ENCODE measurements at regions not wholly inside any gene's neighbourhood (a gene's known extent, or its start where the extent isn't known, plus 50 kb on each side); places are given as distances from the start of the nearest gene placed in this dataset.

- intact Hi-C loops (cut with DNase I): no loop called here
- WGBS, 2 donors: 90 to 91% methylated on average over 1 of the region's 1 CpG
Observed at GRCh38 chr5:40258222-40258621, 421.5 kb upstream of the PTGER4 start.

GRCh38 chr5:40240671-40241070, 439.0 kb upstream of the PTGER4 start:
- DNase-seq (no peak), ATAC-seq (ENCODE audit: low FRiP score) (no peak)
- intact Hi-C loops (cut with DNase I): no loop called here

More at GRCh38 chr5:40258222-40258621, 421.5 kb upstream of the PTGER4 start:
- H3K27me3 ChIP-seq (ENCODE audit: control insufficient read depth in 1 of 2, insufficient read depth in 2 of 2, low read length in 1 of 2): no peaks in the 10 kb centered on the region
- no peak for ATAC-seq (ENCODE audit: low FRiP score)
- H3K9me3 ChIP-seq (ENCODE audit: control insufficient read depth, low read length): no peaks in the 10 kb centered on the region
- DNase-seq: no peak
- H3K27ac ChIP-seq (ENCODE audit: low read depth in 1 of 2, low read length in 2 of 2): no peak overlapping the region
- H3K4me1 ChIP-seq (ENCODE audit: control insufficient read depth in 1 of 2, insufficient read depth in 2 of 2, low read length in 2 of 2): no peaks in the 10 kb centered on the region
- no peak overlapping the region for H3K4me3 ChIP-seq (ENCODE audit: low read length in 2 of 2)
- no peaks in the 10 kb centered on the region for H3K36me3 ChIP-seq (ENCODE audit: control insufficient read depth in 1 of 2, insufficient read depth in 2 of 2, low read length in 1 of 2)

GRCh38 chr5:40240111-40240510, 439.6 kb upstream of the PTGER4 start:
- Histone ChIP-seq H3K27ac (ENCODE audit: low read depth in 1 of 2, low read length in 2 of 2) (no peak overlapping the region), H3K27me3 (ENCODE audit: control insufficient read depth in 1 of 2, insufficient read depth in 2 of 2, low read length in 1 of 2) (no peaks in the 10 kb centered on the region), H3K9me3 (ENCODE audit: control insufficient read depth, low read length) (peaks cover 1% of the 10 kb centered on the region), H3K4me3 (ENCODE audit: low read length in 2 of 2) (no peak overlapping the region), H3K4me1 (ENCODE audit: control insufficient read depth in 1 of 2, insufficient read depth in 2 of 2, low read length in 2 of 2) (no peaks in the 10 kb centered on the region), H3K36me3 (ENCODE audit: control insufficient read depth in 1 of 2, insufficient read depth in 2 of 2, low read length in 1 of 2) (no peaks in the 10 kb centered on the region)
- 54 to 59% methylated on average over 1 of the region's 1 CpG for WGBS, 2 donors
- DNase-seq (no peak), ATAC-seq (ENCODE audit: low FRiP score) (no peak)
- intact Hi-C loops (cut with DNase I): no loop called here

More at GRCh38 chr5:40240671-40241070, 439.0 kb upstream of the PTGER4 start:
- H3K4me3 ChIP-seq (ENCODE audit: low read length in 2 of 2): no peak overlapping the region
- no peaks in the 10 kb centered on the region for H3K4me1 ChIP-seq (ENCODE audit: control insufficient read depth in 1 of 2, insufficient read depth in 2 of 2, low read length in 2 of 2)
- H3K27me3 ChIP-seq (ENCODE audit: control insufficient read depth in 1 of 2, insufficient read depth in 2 of 2, low read length in 1 of 2): no peaks in the 10 kb centered on the region
- H3K36me3 ChIP-seq (ENCODE audit: control insufficient read depth in 1 of 2, insufficient read depth in 2 of 2, low read length in 1 of 2): no peaks in the 10 kb centered on the region
- H3K27ac ChIP-seq (ENCODE audit: low read depth in 1 of 2, low read length in 2 of 2): no peak overlapping the region
- peaks cover 1% of the 10 kb centered on the region for H3K9me3 ChIP-seq (ENCODE audit: control insufficient read depth, low read length)

- H3K9me3 ChIP-seq (ENCODE audit: control insufficient read depth, low read length): peaks cover 1% of the 10 kb centered on the region
- no peak for DNase-seq
- no peak for ATAC-seq (ENCODE audit: low FRiP score)
- 58 to 68% methylated on average over 5 of the region's 5 CpGs for WGBS, 2 donors
- H3K27me3 ChIP-seq (ENCODE audit: control insufficient read depth in 1 of 2, insufficient read depth in 2 of 2, low read length in 1 of 2): no peaks in the 10 kb centered on the region
- intact Hi-C loops (cut with DNase I): no loop called here
- no peak overlapping the region for H3K27ac ChIP-seq (ENCODE audit: low read depth in 1 of 2, low read length in 2 of 2)
- no peak overlapping the region for H3K4me3 ChIP-seq (ENCODE audit: low read length in 2 of 2)
- no peaks in the 10 kb centered on the region for H3K4me1 ChIP-seq (ENCODE audit: control insufficient read depth in 1 of 2, insufficient read depth in 2 of 2, low read length in 2 of 2)
- H3K36me3 ChIP-seq (ENCODE audit: control insufficient read depth in 1 of 2, insufficient read depth in 2 of 2, low read length in 1 of 2): no peaks in the 10 kb centered on the region
Observed at GRCh38 chr5:40238066-40238745, 441.5 kb upstream of the PTGER4 start.

GRCh38 chr5:40235471-40236400, 444.0 kb upstream of the PTGER4 start:
- Histone ChIP-seq H3K36me3 (ENCODE audit: control insufficient read depth in 1 of 2, insufficient read depth in 2 of 2, low read length in 1 of 2) (no peaks in the 10 kb centered on the region), H3K9me3 (ENCODE audit: control insufficient read depth, low read length) (peaks cover 1% of the 10 kb centered on the region), H3K4me1 (ENCODE audit: control insufficient read depth in 1 of 2, insufficient read depth in 2 of 2, low read length in 2 of 2) (no peaks in the 10 kb centered on the region), H3K4me3 (ENCODE audit: low read length in 2 of 2) (no peak overlapping the region), H3K27ac (ENCODE audit: low read depth in 1 of 2, low read length in 2 of 2) (no peak overlapping the region), H3K27me3 (ENCODE audit: control insufficient read depth in 1 of 2, insufficient read depth in 2 of 2, low read length in 1 of 2) (no peaks in the 10 kb centered on the region)
- ATAC-seq (ENCODE audit: low FRiP score): no peak
- intact Hi-C loops (cut with DNase I): no loop called here
- WGBS, 2 donors: 76 to 82% methylated on average over 6 of the region's 6 CpGs
- no peak for DNase-seq

- H3K27me3 ChIP-seq (ENCODE audit: control insufficient read depth in 1 of 2, insufficient read depth in 2 of 2, low read length in 1 of 2): no peaks in the 10 kb centered on the region
- intact Hi-C loops (cut with DNase I): no loop called here
- no peaks in the 10 kb centered on the region for H3K9me3 ChIP-seq (ENCODE audit: control insufficient read depth, low read length)
- H3K27ac ChIP-seq (ENCODE audit: low read depth in 1 of 2, low read length in 2 of 2): no peak overlapping the region
- DNase-seq: no peak
- no peak overlapping the region for H3K4me3 ChIP-seq (ENCODE audit: low read length in 2 of 2)
- ATAC-seq (ENCODE audit: low FRiP score): no peak
- no peaks in the 10 kb centered on the region for H3K36me3 ChIP-seq (ENCODE audit: control insufficient read depth in 1 of 2, insufficient read depth in 2 of 2, low read length in 1 of 2)
- H3K4me1 ChIP-seq (ENCODE audit: control insufficient read depth in 1 of 2, insufficient read depth in 2 of 2, low read length in 2 of 2): no peaks in the 10 kb centered on the region
Observed at GRCh38 chr5:40233268-40233667, 446.4 kb upstream of the PTGER4 start.

- ATAC-seq (ENCODE audit: low FRiP score): peak; percentile 26
- H3K27me3 ChIP-seq (ENCODE audit: control insufficient read depth in 1 of 2, insufficient read depth in 2 of 2, low read length in 1 of 2): no peaks in the 10 kb centered on the region
- 81 to 86% methylated on average over 2 of the region's 2 CpGs for WGBS, 2 donors
Observed at GRCh38 chr5:40227931-40228330, 451.8 kb upstream of the PTGER4 start.

GRCh38 chr5:40227366-40227765, 452.3 kb upstream of the PTGER4 start:
- H3K4me1 ChIP-seq (ENCODE audit: control insufficient read depth in 1 of 2, insufficient read depth in 2 of 2, low read length in 2 of 2): no peaks in the 10 kb centered on the region
- H3K27me3 ChIP-seq (ENCODE audit: control insufficient read depth in 1 of 2, insufficient read depth in 2 of 2, low read length in 1 of 2): no peaks in the 10 kb centered on the region
- ATAC-seq (ENCODE audit: low FRiP score) (no peak), DNase-seq (no peak)
- H3K36me3 ChIP-seq (ENCODE audit: control insufficient read depth in 1 of 2, insufficient read depth in 2 of 2, low read length in 1 of 2): no peaks in the 10 kb centered on the region
- H3K9me3 ChIP-seq (ENCODE audit: control insufficient read depth, low read length): no peaks in the 10 kb centered on the region
- intact Hi-C loops (cut with DNase I): no loop called here
- WGBS, 2 donors: 12 to 18% methylated on average over 2 of the region's 2 CpGs
- no peak overlapping the region for H3K27ac ChIP-seq (ENCODE audit: low read depth in 1 of 2, low read length in 2 of 2)
- H3K4me3 ChIP-seq (ENCODE audit: low read length in 2 of 2): no peak overlapping the region

More at GRCh38 chr5:40227931-40228330, 451.8 kb upstream of the PTGER4 start:
- Histone ChIP-seq H3K4me3 (ENCODE audit: low read length in 2 of 2) (no peak overlapping the region), H3K9me3 (ENCODE audit: control insufficient read depth, low read length) (no peaks in the 10 kb centered on the region), H3K36me3 (ENCODE audit: control insufficient read depth in 1 of 2, insufficient read depth in 2 of 2, low read length in 1 of 2) (no peaks in the 10 kb centered on the region), H3K4me1 (ENCODE audit: control insufficient read depth in 1 of 2, insufficient read depth in 2 of 2, low read length in 2 of 2) (no peaks in the 10 kb centered on the region), H3K27ac (ENCODE audit: low read depth in 1 of 2, low read length in 2 of 2) (no peak overlapping the region)
- intact Hi-C loops (cut with DNase I): no loop called here
- DNase-seq: no peak

- no peaks in the 10 kb centered on the region for H3K27me3 ChIP-seq (ENCODE audit: control insufficient read depth in 1 of 2, insufficient read depth in 2 of 2, low read length in 1 of 2)
- no peaks in the 10 kb centered on the region for H3K4me1 ChIP-seq (ENCODE audit: control insufficient read depth in 1 of 2, insufficient read depth in 2 of 2, low read length in 2 of 2)
- H3K36me3 ChIP-seq (ENCODE audit: control insufficient read depth in 1 of 2, insufficient read depth in 2 of 2, low read length in 1 of 2): no peaks in the 10 kb centered on the region
- intact Hi-C loops (cut with DNase I): no loop called here
- no peaks in the 10 kb centered on the region for H3K9me3 ChIP-seq (ENCODE audit: control insufficient read depth, low read length)
- 7 to 14% methylated on average over 2 of the region's 2 CpGs for WGBS, 2 donors
- no peak overlapping the region for H3K4me3 ChIP-seq (ENCODE audit: low read length in 2 of 2)
- DNase-seq: no peak
- ATAC-seq (ENCODE audit: low FRiP score): no peak
- no peak overlapping the region for H3K27ac ChIP-seq (ENCODE audit: low read depth in 1 of 2, low read length in 2 of 2)
Observed at GRCh38 chr5:40226906-40227305, 452.8 kb upstream of the PTGER4 start.

All from aorta (tissue), 5 donors.